H1 (cell line): ENCODE measurements at regions not wholly inside any gene's neighbourhood (a gene's known extent, or its start where the extent isn't known, plus 50 kb on each side); places are given as distances from the start of the nearest gene placed in this dataset.

ENCODE experiments used
- CEBPB ChIP-seq: IDR thresholded peaks from 2 replicates; pipeline ENCODE4 v1.6.1; 2012; ENCODE audit warnings: low read depth, low read length
- EZH2 ChIP-seq: fragments of 200-600 bp; sonication (generic); IDR thresholded peaks from 2 replicates; pipeline ENCODE4 v1.7.1; 2012; ENCODE audit warnings: low read depth, mild to moderate bottlenecking, moderate library complexity, low read length, inconsistent platforms; ENCODE audit not compliant: severe bottlenecking
- GTF2F1 ChIP-seq: IDR thresholded peaks from 2 replicates; pipeline ENCODE4 v1.6.1; 2012; ENCODE audit warnings: low read depth, low read length, improper control_type of control experiment, borderline replicate concordance
- JUN ChIP-seq: IDR thresholded peaks from 2 replicates; pipeline ENCODE4 v1.6.1; 2011; ENCODE audit warnings: low read depth, mild to moderate bottlenecking, improper control_type of control experiment, low read length
- POLR2A ChIP-seq, 2 experiments: IDR thresholded peaks; 1 replicate in 1 of 2; 2 replicates in 1 of 2; pipeline ENCODE4 v1.6.1; 2011; ENCODE audit warnings: low read depth in 2 of 2, low read length in 2 of 2, mild to moderate bottlenecking in 2 of 2; ENCODE audit errors: control extremely low read depth in 1 of 2
- POLR2AphosphoS5 ChIP-seq: IDR thresholded peaks from 2 replicates; pipeline ENCODE4 v1.6.1; 2011; ENCODE audit warnings: low read depth, low read length
- TEAD4 ChIP-seq: IDR thresholded peaks from 2 replicates; pipeline ENCODE4 v1.6.1; 2012; ENCODE audit warnings: low read depth, low read length, inconsistent platforms, mixed read lengths
- TF ChIP-seq, protein P1 (sequence below), 3 experiments: IDR thresholded peaks; 1 replicate in 2 of 3; 2 replicates in 1 of 3; pipeline versions ENCODE4 v1.5.1 to v1.6.1; 2011; ENCODE audit warnings: low read length in 3 of 3, mild to moderate bottlenecking in 3 of 3, inconsistent platforms in 2 of 3, low read depth in 1 of 3, moderate library complexity in 1 of 3; ENCODE audit not compliant: insufficient read depth in 1 of 3; ENCODE audit errors: control extremely low read depth in 1 of 3

DNA sequence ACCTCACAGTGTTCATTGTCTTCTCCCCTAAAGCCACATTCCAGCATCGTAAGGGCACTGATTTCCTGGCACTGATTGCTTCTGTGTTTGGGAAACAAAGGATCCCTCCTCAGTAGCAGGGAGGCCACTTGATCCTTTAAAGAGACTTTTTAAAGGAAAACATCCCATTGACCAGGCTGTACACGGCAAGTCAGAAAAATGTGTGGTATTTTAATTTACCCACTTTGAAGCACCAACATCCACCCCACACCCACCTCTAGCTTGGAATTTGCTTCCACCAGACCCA is 364.9 kb downstream of the SHANK2 start:
- TF ChIP-seq GTF2F1 = no peak
- TF ChIP-seq CEBPB = no peak
- no peak for TF ChIP-seq POLR2A (IDR thresholded peaks at IDR 0.05; ENCODE audit: control extremely low read depth in 1 of 2, low read depth in 2 of 2, low read length in 2 of 2)
- TF ChIP-seq TEAD4 = peak; percentile 56; the same call in 1 of the 2 replicates
- TF ChIP-seq, protein P1, sequence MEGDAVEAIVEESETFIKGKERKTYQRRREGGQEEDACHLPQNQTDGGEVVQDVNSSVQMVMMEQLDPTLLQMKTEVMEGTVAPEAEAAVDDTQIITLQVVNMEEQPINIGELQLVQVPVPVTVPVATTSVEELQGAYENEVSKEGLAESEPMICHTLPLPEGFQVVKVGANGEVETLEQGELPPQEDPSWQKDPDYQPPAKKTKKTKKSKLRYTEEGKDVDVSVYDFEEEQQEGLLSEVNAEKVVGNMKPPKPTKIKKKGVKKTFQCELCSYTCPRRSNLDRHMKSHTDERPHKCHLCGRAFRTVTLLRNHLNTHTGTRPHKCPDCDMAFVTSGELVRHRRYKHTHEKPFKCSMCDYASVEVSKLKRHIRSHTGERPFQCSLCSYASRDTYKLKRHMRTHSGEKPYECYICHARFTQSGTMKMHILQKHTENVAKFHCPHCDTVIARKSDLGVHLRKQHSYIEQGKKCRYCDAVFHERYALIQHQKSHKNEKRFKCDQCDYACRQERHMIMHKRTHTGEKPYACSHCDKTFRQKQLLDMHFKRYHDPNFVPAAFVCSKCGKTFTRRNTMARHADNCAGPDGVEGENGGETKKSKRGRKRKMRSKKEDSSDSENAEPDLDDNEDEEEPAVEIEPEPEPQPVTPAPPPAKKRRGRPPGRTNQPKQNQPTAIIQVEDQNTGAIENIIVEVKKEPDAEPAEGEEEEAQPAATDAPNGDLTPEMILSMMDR (IDR thresholded peaks at IDR 0.05; ENCODE audit: control extremely low read depth in 1 of 3, insufficient read depth in 1 of 3, low read depth in 1 of 3, low read length in 3 of 3) = no peak
- no peak for TF ChIP-seq EZH2
- TF ChIP-seq POLR2AphosphoS5 = no peak
- no peak for TF ChIP-seq JUN
